ENCODE measurements at regions not wholly inside any gene's neighbourhood (a gene's known extent, or its start where the extent isn't known, plus 50 kb on each side); places are given as distances from the start of the nearest gene placed in this dataset.

DNA sequence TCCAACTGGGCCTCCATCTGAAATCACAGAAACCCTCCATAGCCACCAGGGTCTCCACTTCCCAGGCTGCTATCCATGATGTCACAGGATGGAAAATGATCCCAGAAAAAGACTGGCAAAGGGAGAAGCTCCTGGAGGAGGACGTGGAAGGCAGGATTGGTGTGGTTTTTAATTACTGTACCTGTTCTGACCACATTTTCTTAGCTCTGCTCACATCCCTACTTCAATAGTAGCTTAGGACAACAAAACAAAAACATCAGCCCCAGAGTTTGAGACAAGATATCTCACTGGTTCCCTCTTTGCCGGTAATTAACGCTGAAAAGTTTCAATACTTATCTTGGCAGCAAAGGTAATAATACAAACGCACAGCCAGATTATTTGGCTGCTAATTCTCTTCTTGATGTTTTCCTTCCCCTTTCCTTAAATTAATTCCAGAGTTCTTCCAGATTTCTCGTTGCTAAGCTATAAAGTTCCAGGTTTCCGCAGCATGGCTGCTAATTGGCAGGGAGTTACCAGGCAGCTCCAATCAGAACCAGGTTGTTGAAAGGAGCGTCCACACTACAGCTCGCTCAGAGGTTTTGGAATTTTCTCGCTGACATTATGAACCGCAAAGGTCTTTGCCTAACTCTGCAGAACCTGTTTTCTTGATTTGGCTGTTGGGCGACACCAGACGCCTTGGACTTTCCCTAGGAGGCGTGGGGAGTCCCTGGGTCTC, 263.4 kb downstream of the MRTFB start:
- DNase-seq = no peak

DNA sequence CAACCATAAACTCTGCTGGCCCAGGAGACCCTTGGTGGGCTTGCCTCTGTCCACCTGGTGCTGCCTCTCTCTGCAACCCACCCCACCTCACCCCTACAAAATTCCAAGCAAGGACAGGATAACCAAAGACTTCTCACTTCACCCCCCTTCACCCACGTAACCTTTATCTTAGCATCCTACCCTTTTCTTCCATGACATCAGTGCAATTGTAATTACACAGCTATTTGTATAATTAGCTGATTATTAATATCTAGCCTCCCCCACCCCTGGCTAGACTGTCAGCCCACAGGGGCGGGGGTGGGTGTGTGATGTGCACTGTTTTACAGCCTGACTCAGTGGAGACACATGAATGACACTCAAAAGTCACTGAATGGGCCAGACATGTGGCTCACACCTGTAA, 262.2 kb downstream of the MRTFB start:
- DNase-seq = no peak

DNA sequence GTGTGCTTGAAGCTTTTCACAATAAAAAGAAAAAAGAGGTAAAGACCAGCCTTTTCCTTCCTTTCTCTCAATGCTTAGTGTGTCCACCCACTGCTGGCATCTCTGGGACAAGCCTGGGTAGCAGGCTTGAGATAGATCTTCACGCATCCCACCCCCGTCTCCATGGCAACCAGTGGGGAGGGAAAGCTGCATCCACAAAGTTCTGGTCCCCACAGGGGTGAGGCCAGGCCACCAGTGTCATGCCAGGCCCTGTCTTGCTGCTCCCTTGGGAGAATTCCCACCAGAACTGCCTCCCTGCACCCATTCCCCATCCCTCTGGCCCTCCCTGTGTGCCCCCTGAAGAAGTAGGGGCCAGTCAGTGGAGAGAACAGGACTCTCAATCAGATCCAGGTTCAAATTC, 259.9 kb downstream of the MRTFB start:
- no peak for DNase-seq

DNA sequence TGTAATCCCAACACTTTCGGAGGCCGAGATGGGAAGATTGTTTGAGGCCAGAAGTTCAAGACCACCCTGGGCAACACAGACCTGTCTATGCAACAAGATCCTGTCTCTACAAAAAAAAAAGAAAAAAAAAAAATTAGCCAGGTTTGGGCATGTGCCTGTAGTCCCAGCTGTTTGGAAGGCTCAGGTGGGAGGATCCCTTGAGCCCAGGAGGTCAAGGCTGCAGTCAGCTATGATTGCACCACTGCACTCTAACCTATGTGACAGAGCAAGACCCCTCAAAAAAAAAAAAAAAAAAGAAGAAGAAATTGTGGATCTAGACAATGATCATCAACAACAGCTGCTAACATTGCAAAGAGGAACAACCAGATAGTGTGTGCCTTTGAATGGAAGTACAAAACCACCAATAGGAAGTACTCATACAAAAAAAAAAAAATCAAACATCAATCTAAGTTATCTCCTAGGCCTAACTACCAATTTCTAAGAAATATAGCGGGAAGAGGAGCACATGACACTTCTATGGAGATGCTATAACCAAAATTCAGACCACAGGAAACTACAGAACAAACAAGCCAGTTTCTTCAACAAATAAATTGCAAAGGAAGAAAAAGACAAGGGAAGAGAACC, 258.7 kb downstream of the MRTFB start:
- peak in 1 of 4 experiments; percentile 27 for DNase-seq

DNA sequence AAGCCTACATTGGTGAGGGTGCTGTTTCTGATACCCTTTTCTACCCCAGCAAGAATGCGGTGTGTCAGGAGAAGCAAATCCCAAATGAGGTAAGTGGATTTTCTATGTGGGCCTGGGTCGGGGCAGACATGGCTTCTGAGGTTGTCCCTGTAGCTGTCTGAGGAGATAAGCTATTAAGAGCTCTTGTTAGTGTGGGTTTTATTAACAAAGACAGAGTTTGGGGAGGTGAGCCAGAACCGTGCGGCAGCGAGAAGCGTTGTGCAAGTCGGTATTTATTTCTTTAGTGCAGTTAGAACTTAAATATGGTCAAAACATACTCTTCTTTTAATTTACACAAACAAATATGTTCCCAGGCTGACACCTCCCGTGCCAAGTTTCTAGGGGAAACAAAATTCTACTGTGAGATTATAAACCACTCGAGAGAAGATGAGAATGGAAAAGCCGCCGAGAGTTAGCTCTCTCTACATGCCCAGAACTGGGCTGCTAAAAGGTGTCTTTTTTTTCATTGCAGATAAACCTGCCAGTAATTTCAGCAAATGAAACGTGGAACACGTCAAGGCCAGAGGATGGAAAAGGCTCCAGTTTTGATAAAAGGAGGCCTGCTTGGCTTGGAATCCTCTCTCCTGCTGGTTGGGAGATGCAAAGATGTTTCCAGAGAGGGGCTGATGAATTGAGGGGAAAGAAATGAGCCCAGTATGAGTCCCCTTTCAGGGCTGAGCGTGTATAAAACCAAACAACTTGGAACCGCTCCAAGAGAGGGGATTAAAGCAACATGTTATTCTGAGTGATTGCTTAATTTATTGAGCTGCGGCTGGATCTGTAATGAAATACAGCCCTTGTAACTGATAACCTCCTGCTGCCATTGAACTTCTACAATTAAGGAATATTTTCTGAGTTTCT, 254.6 kb downstream of the MRTFB start:
- no peak for DNase-seq

DNA sequence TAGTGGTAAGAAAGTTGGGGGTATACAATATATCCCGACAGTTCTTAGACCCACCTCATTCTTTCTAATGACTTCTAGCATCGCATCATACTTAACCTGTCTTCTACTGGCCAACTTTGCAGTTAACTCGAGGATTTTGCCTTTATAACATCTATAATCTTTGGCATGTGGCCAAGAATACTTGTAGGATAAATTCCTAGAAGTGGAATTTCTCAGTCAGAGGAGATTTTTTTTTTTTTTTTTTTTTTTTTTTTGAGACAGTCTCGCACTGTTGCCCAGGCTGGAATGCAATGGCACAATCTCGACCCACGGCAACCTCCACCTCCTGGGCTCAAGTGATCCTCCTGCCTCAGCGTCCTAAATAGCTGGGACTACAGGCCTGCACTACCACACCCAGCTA, 253.5 kb downstream of the MRTFB start:
- DNase-seq = no peak

DNA sequence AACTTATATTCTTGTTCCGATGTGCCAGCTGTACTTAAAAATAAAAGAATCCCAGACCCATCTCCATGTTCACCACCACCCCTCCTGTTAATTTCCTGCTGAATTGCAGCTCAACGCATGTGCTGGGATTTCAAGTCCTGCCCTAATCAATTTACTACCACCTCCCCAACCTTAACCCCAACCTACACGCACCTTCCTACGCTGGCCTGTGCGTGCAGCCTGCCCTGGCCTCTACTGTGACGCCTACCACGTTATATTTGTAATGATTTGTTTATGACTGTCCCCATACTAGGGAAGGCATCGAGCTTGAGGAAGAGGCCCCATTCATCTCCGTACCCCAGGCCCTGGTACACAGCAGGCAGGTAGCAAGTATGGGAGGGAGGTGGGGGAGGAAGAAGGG, 251.1 kb downstream of the MRTFB start:
- no peak for DNase-seq

DNA sequence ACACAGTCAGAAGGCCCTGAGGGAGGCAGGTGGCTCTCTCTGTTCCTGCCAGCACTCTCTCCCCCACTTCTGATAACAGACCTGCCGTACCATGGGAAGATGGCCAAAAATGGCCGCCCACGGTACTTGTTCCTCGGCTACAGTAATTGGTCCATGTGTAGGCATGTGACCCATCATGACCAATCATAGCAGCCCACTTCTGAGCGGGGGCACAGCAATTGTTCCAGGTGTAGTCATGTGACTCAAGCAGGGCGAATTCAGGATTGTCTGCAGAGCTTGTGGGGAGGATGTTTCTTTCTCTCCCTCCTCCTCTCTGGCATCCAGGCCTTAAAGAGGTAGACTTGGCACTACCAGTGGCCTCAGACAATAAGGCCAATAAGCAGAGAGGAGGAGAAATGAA, 250.4 kb downstream of the MRTFB start:
- DNase-seq = no peak

DNA sequence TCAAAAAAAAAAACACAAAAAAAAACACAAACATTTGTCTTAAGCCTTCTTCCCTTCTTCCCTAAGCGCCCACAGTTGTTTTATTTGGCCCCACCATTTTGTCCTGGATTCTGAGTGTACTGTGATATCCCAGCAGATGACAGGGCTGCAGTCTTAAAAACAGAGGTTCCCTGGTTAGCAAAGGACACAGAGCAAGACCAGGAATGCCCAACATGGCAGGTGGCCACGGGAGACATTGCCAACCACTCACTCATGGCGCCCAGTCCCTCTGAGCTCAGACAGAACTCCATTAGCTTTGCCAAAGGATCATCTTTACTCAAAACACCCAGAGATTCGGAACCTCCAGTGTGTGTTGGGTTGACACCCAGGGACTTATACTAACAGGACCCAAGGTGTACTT, 249.3 kb downstream of the MRTFB start:
- no peak for DNase-seq
